NCI-H748 (cell line): ENCODE measurements at regions not wholly inside any gene's neighbourhood (a gene's known extent, or its start where the extent isn't known, plus 50 kb on each side); places are given as distances from the start of the nearest gene placed in this dataset.

Experiments
- DNase-seq: peaks from one replicate; lab custom pipeline; 2025; ENCODE audit not compliant: unreplicated experiment; lab: John Stamatoyannopoulos, UW

GRCh38 chr3:66672830-66673229 lies 172.0 kb upstream of the LRIG1 start:
- DNase-seq = no peak

GRCh38 chr3:66673293-66673692 lies 172.5 kb upstream of the LRIG1 start:
- no peak for DNase-seq

DNA sequence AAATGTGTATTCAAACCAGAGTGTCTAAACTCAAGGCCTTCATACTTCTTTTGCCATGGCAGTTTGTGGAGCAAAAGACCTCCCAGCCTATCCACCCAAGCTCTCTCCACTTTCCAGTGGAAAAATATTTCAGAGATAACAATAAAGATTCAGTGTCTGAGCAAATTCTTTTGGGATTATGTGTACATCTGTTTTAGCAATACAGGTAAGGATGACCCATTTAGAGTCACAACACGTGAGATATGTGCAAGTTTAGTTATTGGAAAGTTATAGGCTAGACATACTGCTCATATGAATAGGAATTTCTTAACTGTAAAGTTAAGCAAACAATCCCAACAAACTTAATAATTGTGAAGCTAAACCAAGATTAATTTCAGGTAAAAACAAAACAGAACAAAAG lies 174.5 kb upstream of the LRIG1 start:
- DNase-seq = no peak

DNA sequence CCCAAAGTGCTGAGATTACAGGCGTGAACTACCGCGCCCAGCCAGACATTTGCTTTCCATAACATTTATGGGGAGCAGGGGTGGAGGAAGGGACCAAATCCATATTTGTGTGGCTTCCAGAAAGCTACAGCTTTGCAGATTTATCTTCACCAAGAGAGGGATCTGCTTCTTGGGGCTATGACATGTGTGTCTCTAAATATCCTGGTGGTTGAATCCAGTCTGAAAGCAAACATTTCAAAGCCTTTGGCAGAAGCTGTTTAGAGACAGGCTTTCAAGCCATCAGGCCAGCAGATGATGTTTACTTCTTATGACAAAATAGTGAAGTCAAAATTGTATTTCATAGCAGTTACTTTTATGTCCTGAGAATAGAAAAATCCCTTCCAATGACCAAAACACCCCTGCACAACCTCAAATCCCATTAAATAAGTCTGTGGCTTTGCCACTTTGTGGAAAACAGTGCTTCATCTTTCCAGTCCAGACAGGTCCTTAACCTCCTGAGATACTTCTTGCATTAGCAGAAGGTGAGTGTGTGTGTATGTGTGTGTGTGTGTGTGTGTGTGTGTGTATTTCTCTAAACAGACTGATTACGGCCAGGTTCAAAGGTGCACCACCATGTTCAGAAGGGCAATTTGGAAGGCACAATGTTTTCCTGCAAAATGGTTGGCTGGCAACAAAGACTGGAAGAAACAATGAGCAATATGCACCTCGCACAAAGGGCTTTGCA lies 191.4 kb upstream of the LRIG1 start:
- DNase-seq = no peak

DNA sequence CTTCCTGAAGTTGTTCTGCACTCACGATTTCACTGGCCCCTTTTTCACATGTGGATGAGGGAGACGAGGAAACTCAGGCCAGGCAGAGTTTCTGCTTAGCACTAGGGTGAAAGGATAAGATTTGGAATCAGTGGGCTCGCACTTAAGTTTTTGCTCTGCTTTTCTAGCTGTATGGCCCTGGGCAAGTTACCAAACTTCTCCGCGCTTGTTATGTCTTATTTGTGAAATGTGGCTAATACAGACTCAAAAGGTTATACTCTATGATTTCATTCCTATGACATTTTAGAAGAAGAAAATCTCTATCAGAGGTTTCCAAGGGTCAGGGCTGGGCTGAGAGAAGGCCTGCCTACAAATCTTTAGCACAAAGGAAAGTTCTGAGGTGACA lies 191.9 kb upstream of the LRIG1 start:
- no peak for DNase-seq

- peak; percentile 6 for DNase-seq
Observed at GRCh38 chr3:66693461-66694031, 192.7 kb upstream of the LRIG1 start.

DNA sequence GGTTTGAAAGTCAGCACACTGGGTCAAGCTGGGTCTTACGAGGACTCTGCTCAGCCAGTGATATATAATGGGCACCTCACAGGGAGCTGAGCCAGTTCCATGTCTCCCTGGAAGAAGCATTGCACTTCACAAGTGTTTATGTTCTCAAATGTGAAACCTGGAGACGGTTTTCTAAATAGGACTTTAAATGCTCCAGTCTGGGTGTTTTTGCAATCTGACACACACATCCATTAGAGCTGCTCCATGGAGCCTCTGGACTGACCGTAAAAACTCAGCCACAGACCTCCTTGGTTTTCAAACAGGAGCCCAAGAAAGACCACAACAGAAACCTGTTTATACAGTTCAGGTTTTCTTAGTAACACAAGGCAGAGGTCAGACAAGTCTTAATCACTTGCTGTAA lies 201.3 kb upstream of the LRIG1 start:
- DNase-seq = no peak

- DNase-seq = no peak
Observed at GRCh38 chr3:66703501-66703900, 202.7 kb upstream of the LRIG1 start.

- DNase-seq = no peak
Observed at GRCh38 chr3:66705076-66705475, 204.3 kb upstream of the LRIG1 start.

GRCh38 chr3:66706890-66707289 lies 206.1 kb upstream of the LRIG1 start:
- DNase-seq = no peak

- DNase-seq = no peak
Observed at GRCh38 chr3:66709532-66709931, 208.7 kb upstream of the LRIG1 start.

DNA sequence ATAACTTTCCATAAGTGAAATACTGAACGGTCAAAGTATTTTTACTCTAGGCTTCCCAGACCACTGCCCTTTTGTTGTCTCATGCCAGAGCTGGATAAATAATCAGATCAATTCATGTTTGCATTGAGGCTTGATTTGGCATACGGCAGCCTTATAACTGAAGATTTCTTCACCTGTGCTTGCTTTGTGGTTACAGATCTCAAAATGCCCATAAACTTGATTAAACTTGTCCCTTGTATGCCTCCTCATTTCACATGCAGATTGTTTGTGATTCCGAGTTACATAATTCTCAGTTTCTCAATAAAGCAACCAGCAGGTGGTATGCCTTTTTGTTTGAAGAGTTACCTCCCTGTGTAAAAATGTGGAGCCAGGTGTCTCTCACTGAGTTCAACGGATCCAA lies 211.4 kb upstream of the LRIG1 start:
- DNase-seq = peak; percentile 25

DNA sequence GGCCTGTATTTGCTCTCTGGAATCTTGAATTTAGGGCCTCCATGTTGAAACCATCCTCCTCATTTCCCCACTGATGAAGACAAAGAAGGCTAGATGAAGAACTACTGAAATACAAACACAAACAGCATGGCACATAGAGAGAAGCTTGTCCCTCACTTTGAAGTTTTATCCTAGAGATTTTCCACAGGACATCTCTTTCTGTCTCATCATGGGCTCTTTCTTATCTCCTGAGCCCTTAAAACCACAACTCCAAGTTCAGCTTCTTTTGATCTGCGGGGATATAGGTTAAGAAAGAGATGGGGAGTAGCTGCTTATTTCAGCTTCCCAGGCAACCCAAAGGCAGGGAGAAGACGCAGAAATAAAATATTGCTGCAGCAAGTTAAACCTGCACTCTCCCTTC lies 213.1 kb upstream of the LRIG1 start:
- DNase-seq = no peak

- no peak for DNase-seq
Observed at GRCh38 chr3:66715806-66716205, 215.0 kb upstream of the LRIG1 start.

GRCh38 chr3:66717806-66718205 lies 217.0 kb upstream of the LRIG1 start:
- DNase-seq = no peak

DNA sequence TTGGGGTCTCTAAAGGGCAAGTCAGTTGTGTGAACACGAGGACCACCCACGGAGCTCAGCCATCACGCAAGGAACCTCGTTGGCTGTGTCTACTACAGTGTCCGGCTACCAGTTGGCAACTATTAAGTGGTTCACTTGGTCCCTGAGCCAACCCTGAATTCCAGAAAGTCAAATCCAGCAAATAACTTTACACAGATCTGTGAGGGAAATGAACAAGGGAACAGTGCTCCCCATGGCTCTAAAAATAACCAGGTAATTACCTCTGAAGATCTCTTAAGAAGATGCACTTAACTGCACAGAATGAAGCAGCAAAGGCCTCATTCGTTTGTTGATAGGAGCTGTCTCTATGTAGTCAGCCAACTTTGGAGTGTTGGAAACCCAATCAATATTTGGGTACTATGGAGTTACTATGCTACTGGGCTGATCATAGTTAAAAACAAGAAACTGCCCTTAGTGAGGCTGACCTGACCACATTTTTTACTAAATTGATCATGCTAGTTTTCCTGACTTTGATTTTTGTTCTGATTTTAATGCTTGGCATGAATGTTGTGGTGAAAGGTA lies 219.1 kb upstream of the LRIG1 start:
- no peak for DNase-seq

GRCh38 chr3:66720508-66720907 lies 219.7 kb upstream of the LRIG1 start:
- DNase-seq = no peak

GRCh38 chr3:66722675-66723074 lies 221.9 kb upstream of the LRIG1 start:
- no peak for DNase-seq

DNA sequence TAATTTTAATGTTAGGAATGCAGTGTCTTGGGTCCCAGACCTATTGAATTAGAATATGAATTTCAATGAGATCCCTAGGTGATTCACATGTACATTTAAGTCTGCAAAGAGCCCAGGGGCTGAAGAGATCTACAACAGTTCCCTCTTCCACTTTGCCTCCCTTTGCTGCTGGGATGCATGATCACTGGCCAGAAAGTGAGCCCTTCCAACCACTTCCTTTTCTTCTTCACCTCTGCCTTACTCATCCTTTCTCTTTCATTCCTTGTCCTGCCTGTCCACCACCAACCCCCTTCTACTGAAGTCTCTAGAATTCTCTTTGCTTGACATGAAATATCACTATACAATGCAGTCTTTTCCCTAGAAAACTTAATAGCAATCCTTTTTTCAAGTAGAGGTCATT lies 222.4 kb upstream of the LRIG1 start:
- no peak for DNase-seq

GRCh38 chr3:66729687-66730393 lies 229.0 kb upstream of the LRIG1 start:
- DNase-seq = peak; percentile 2

DNA sequence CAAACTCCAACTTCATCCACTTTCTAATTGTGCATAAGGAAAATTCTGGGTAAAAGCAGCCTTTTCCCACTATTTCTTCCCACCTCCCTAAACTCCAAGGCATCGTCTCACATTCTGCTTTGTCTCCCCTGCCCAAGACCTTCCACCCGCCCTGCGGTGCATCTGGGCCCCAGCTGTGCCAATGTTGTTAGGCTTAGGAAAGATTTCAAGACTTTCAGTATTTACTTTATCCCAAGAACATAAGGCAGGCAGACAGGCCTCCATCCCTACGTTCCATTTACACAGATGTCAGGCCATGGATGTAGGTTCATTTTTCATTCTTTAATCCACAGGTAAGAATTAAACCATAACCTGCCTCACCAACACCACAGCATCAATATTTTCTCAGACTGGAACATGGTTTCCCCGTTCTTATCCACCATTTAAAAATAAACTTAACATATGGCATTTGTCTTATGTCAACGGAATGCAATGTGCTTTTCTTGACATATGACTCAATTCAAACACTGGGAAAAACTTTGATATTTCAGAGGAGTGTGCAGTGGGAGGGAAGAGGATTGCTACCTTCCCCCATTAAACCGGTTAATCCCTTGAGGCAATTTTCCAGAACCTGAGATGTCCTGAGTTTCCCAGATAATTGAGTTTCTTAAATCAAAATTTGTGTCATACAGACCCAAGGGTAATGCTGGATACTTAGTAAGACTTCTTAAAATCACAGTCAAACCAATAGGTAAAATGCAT lies 238.0 kb upstream of the LRIG1 start:
- no peak for DNase-seq
